Activated B cell treated with CpG ODN at 0.5 μM for 24 hours (primary cell): ENCODE measurements at regions not wholly inside any gene's neighbourhood (a gene's known extent, or its start where the extent isn't known, plus 50 kb on each side); places are given as distances from the start of the nearest gene placed in this dataset.

ENCODE experiments used
- ATAC-seq: fragments of 200-7000 bp; cut with Tn5 transposase; one replicate; pipeline ENCODE4 v1.10.0; 2021; ENCODE audit warnings: low read depth, mild to moderate bottlenecking, moderate library complexity
- CTCF ChIA-PET: fragments of 350-600 bp; sonication (Branson Sonifier 250); formaldehyde crosslinking; loops from one replicate; lab custom pipeline; 2021; ENCODE audit warnings: antibody characterized with exemption; lab: Charles Lee
- POLR2A ChIA-PET: fragments of 350-600 bp; sonication (Branson Sonifier 250); formaldehyde crosslinking; loops from one replicate; lab custom pipeline; 2021; ENCODE audit warnings: antibody characterized with exemption; lab: Charles Lee
- DNase-seq: peaks from one replicate; pipeline ENCODE4 v3.0.0; 2022
- H3K27ac Mint-ChIP-seq: one replicate; pipeline ENCODE4 v1.8.0; 2020; ENCODE audit warnings: mixed read lengths
- H3K27me3 Mint-ChIP-seq: one replicate; pipeline ENCODE4 v1.8.0; 2021; ENCODE audit warnings: mixed read lengths
- H3K36me3 Mint-ChIP-seq: one replicate; pipeline ENCODE4 v1.8.0; 2021; ENCODE audit warnings: low read depth, mixed read lengths
- H3K4me1 Mint-ChIP-seq: one replicate; pipeline ENCODE4 v1.8.0; 2021; ENCODE audit warnings: mixed read lengths
- H3K4me3 Mint-ChIP-seq: one replicate; pipeline ENCODE4 v1.8.0; 2020; ENCODE audit warnings: mild to moderate bottlenecking, mixed read lengths
- H3K9me3 Mint-ChIP-seq: one replicate; pipeline ENCODE4 v1.8.0; 2020; ENCODE audit warnings: mixed read lengths
- CTCF ChIP-seq: fragments of 200-600 bp; IDR thresholded peaks from one replicate; pipeline ENCODE4 v1.8.0; 2022; ENCODE audit warnings: antibody characterized with exemption, mild to moderate bottlenecking
- intact Hi-C: fragments of 100-400 bp; cut with micrococcal nuclease; formaldehyde crosslinking; loops from one replicate; pipeline ENCODE4 v1.15.1; 2024

DNA sequence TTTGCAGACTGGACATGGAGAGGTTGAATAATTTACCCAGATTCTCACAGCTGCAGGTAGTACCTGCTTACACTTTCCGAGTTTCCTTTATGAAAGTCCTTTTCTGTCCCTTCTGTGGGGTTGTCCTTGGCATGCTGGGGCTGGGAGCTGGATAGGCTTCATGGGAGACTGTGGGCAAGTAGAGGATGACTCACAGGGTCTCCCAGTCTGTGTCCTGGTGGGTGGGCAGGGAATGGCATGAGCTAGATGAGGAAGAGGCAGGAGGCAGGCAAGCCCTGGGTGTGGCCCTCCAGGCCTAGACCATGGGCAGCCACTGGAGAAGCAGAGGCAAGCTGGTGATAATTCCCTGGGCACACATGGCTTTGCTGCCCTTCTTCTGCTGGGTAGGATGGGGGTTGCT, 80.6 kb downstream of the NAV1 start:
- Mint-ChIP-seq H3K36me3 (no peaks in the 10 kb centered on the region), H3K4me3 (no peak overlapping the region), H3K27ac (no peak overlapping the region), H3K27me3 (peaks cover 3% of the 10 kb centered on the region), H3K9me3 (no peaks in the 10 kb centered on the region), H3K4me1 (no peaks in the 10 kb centered on the region)
- no peak for TF ChIP-seq CTCF
- intact Hi-C loops, result no loop called here
- ChIA-PET POLR2A (no interaction called here), CTCF (interaction anchor here (0.6 kb wide), 1 partner anchor 345 kb away, joined by 3 read pairs; no protein-coding TSS in a partner anchor)
- DNase-seq (no peak), ATAC-seq (no peak)

GRCh38 chr1:201622353-201622752, 83.4 kb downstream of the NAV1 start:
- Mint-ChIP-seq H3K4me1 (no peaks in the 10 kb centered on the region), H3K27ac (no peak overlapping the region), H3K27me3 (no peaks in the 10 kb centered on the region), H3K9me3 (no peaks in the 10 kb centered on the region), H3K4me3 (no peak overlapping the region), H3K36me3 (no peaks in the 10 kb centered on the region)
- ATAC-seq, result no peak
- POLR2A ChIA-PET, result no interaction called here
- DNase-seq, result no peak
- CTCF ChIA-PET, result no interaction called here
- no peak for TF ChIP-seq CTCF
- intact Hi-C loops, result no loop called here

DNA sequence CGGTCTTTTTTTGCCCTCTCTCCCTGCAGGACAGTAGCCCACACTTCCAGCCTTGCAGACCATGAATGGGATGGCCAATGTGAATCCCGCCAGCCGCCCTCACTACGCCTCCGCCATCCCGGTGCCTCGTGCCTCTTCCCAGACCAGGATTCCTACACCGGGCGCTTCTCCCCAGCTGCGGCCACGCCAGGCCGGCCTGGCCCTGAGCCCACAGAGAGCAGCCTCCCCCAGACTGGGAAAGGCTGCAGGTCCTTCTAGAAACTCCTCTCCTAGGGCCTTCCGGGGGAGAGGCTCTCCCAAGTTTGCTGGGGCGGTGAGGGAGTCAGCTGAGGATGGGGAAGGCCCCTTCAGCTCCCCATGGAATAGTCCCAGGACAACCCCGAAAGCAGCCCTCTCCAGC, 83.9 kb downstream of the NAV1 start:
- no peaks in the 10 kb centered on the region for H3K9me3 Mint-ChIP-seq
- no peaks in the 10 kb centered on the region for H3K36me3 Mint-ChIP-seq
- CTCF ChIA-PET, result no interaction called here
- no peaks in the 10 kb centered on the region for H3K27me3 Mint-ChIP-seq
- H3K4me1 Mint-ChIP-seq, result no peaks in the 10 kb centered on the region
- H3K27ac Mint-ChIP-seq, result no peak overlapping the region
- ATAC-seq, result no peak
- no peak overlapping the region for H3K4me3 Mint-ChIP-seq
- no peak for TF ChIP-seq CTCF
- intact Hi-C loops, result no loop called here
- POLR2A ChIA-PET, result no interaction called here
- no peak for DNase-seq

GRCh38 chr1:201624741-201625225, 85.9 kb downstream of the NAV1 start:
- no peak for TF ChIP-seq CTCF
- Mint-ChIP-seq H3K4me1 (no peaks in the 10 kb centered on the region), H3K4me3 (no peak overlapping the region), H3K9me3 (no peaks in the 10 kb centered on the region), H3K27me3 (no peaks in the 10 kb centered on the region), H3K27ac (no peak overlapping the region), H3K36me3 (no peaks in the 10 kb centered on the region)
- no peak for DNase-seq
- ChIA-PET CTCF (no interaction called here), POLR2A (no interaction called here)
- ATAC-seq, result no peak
- intact Hi-C loops, result no loop called here

DNA sequence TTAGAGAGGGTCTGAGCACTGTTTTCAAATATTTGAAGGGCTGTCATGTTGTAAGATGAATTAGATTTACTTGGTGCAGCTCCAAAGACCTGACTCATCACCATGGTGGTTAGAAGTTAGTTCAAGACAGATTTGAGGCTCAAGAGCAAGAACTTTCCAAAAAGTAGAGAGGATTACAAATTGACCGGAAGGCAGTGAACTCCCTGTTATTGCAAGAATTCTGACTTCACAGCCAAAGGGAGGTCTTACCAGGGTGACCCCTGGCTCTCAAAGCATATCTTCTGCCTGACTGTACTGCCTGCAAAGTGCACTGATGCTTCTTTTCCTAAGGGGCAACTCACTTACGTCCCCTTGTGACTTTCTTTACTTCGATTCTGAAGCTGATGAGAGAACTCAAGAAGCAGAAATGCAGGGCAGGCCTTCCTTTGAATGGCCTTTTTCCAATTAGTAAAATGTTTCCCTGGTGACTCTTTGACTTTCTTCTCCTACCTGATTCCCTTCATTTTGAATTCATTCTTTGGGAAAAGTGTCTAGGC, 86.4 kb downstream of the NAV1 start:
- Mint-ChIP-seq H3K27ac (no peak overlapping the region), H3K9me3 (no peaks in the 10 kb centered on the region), H3K4me3 (no peak overlapping the region), H3K4me1 (no peaks in the 10 kb centered on the region), H3K27me3 (no peaks in the 10 kb centered on the region), H3K36me3 (no peaks in the 10 kb centered on the region)
- ATAC-seq (no peak), DNase-seq (no peak)
- intact Hi-C loops, result no loop called here
- ChIA-PET POLR2A (no interaction called here), CTCF (no interaction called here)
- no peak for TF ChIP-seq CTCF
